Lower leg skin (tissue), 4 donors: ENCODE measurements at regions not wholly inside any gene's neighbourhood (a gene's known extent, or its start where the extent isn't known, plus 50 kb on each side); places are given as distances from the start of the nearest gene placed in this dataset.

Experiments used
- DNase-seq, 2 donors: peaks; one replicate each; pipeline ENCODE4 v3.0.0-alpha.2; 2019; ENCODE audit warnings: low spot score in 2 of 2
- H3K4me3 ChIP-seq: fragments of 200-600 bp; sonication (generic); 2 replicates; pipeline ENCODE4 v1.5.1; 2017; ENCODE audit warnings: mild to moderate bottlenecking, low read depth; ENCODE audit not compliant: poor library complexity, severe bottlenecking
- POLR2A ChIP-seq, 2 donors: fragments of 450-650 bp; IDR thresholded peaks; one replicate each; pipeline ENCODE4 v1.6.1; 2016 to 2017; ENCODE audit warnings: antibody characterized with exemption in 2 of 2, mild to moderate bottlenecking in 1 of 2, moderate library complexity in 1 of 2
- WGBS, 2 donors: methylation state at CpG; one replicate each; pipeline ENCODE4 v1.1.5; 2018; 5-methylcytosine and 5-hydroxymethylcytosine counted together
- intact Hi-C: fragments of 100-400 bp; cut with DNase I; formaldehyde crosslinking; loops from one replicate; pipeline ENCODE4 v1.15.0; 2023; ENCODE audit warnings: low total_unique reads
- TF ChIP-seq, protein P1 (sequence below), 3 donors: fragments of 450-650 bp; IDR thresholded peaks; one replicate each; pipeline ENCODE4 v1.5.1; 2016; ENCODE audit warnings: antibody characterized with exemption in 3 of 3, mild to moderate bottlenecking in 3 of 3, moderate library complexity in 2 of 3

GRCh38 chr7:136717910-136718557 lies 150.4 kb upstream of the CHRM2 start:
- intact Hi-C loops = no loop called here
- TF ChIP-seq, protein P1, sequence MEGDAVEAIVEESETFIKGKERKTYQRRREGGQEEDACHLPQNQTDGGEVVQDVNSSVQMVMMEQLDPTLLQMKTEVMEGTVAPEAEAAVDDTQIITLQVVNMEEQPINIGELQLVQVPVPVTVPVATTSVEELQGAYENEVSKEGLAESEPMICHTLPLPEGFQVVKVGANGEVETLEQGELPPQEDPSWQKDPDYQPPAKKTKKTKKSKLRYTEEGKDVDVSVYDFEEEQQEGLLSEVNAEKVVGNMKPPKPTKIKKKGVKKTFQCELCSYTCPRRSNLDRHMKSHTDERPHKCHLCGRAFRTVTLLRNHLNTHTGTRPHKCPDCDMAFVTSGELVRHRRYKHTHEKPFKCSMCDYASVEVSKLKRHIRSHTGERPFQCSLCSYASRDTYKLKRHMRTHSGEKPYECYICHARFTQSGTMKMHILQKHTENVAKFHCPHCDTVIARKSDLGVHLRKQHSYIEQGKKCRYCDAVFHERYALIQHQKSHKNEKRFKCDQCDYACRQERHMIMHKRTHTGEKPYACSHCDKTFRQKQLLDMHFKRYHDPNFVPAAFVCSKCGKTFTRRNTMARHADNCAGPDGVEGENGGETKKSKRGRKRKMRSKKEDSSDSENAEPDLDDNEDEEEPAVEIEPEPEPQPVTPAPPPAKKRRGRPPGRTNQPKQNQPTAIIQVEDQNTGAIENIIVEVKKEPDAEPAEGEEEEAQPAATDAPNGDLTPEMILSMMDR (IDR thresholded peaks at IDR 0.05) = no peak
- no peak for TF ChIP-seq POLR2A (IDR thresholded peaks at IDR 0.05)
- 72 to 81% methylated on average over 6 of the region's 6 CpGs for WGBS, 2 donors
- no peak overlapping the region for H3K4me3 ChIP-seq
- no peak for DNase-seq

DNA sequence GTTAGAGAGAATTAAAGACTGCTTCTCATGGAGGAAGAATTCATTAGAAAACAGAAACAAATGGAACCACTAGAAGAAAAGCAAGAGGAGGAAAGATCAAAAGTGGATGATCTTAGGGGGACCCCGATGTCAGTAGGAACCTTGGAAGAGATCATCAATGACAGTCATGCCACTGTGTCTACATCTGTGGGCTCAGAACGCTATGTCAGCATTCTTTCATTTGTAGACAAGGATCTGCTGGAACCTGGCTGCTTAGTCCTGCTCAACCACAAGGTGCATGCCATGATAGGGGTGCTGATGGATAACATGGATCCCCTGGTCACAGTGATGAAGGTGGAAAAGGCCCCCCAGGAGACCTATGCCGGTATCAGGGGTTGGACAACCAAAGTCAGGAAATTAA lies 154.4 kb upstream of the CHRM2 start:
- TF ChIP-seq, protein P1 (IDR thresholded peaks at IDR 0.05) = no peak
- no peak for TF ChIP-seq POLR2A (IDR thresholded peaks at IDR 0.05)
- DNase-seq = no peak
- 94 to 98% methylated on average over 3 of the region's 3 CpGs for WGBS, 2 donors
- intact Hi-C loops = no loop called here
- H3K4me3 ChIP-seq = no peak overlapping the region

DNA sequence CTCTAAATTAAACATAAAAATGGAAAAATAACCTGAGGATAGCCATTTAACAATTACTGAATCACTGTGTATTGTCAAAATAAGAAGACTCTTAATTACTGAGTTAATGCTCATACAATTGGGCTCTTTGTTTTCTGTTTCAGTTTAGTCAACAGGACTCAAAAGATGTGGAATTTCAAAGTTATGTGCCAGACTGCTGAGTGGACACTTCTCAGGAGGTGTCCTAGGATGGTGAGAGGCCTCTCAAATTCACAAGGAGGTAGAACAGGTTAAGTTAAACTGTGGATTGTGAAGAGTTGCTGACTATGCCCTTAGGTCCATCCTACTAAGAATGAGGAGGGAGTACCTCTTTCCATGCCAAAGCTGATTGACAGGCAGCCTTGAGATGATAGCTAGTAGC lies 157.7 kb upstream of the CHRM2 start:
- H3K4me3 ChIP-seq = no peak overlapping the region

DNA sequence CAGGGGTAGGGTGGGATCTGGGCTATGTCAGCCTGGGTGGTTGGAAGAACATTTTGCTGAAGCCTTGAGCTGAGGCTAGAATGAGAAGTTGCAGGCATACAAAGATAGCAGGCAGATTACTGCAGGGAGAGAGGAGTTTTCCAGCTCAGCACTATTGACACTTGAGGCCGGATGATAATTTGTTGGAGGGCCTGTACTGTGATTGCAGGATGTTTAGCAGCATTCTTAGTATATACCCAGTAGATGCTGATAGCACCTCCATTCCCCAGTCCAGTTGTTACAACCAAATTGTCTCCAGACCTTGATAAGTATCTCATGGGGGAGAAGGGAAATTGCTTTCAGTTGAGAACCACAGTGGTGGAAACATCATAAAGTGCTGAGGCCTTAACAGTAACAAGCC lies 158.6 kb upstream of the CHRM2 start:
- intact Hi-C loops = no loop called here
- no peak for DNase-seq
- WGBS, 2 donors = 38 to 67% methylated on average over 1 of the region's 1 CpG
- TF ChIP-seq POLR2A (IDR thresholded peaks at IDR 0.05) = no peak
- TF ChIP-seq, protein P1 (IDR thresholded peaks at IDR 0.05) = no peak
- no peak overlapping the region for H3K4me3 ChIP-seq

More for the DNA sequence above, 157.7 kb upstream of the CHRM2 start:
- intact Hi-C loops = no loop called here
- no peak for TF ChIP-seq POLR2A (IDR thresholded peaks at IDR 0.05)
- TF ChIP-seq, protein P1 (IDR thresholded peaks at IDR 0.05) = no peak
- no peak for DNase-seq

GRCh38 chr7:136702913-136703312 lies 165.5 kb upstream of the CHRM2 start:
- TF ChIP-seq, protein P1 (IDR thresholded peaks at IDR 0.05) = no peak
- no peak for TF ChIP-seq POLR2A (IDR thresholded peaks at IDR 0.05)
- WGBS, 2 donors = 76 to 84% methylated on average over 1 of the region's 1 CpG
- DNase-seq = no peak
- H3K4me3 ChIP-seq = no peak overlapping the region
- intact Hi-C loops = no loop called here

GRCh38 chr7:136698977-136699376 lies 169.5 kb upstream of the CHRM2 start:
- no peak overlapping the region for H3K4me3 ChIP-seq
- TF ChIP-seq, protein P1 (IDR thresholded peaks at IDR 0.05) = no peak
- no peak for TF ChIP-seq POLR2A (IDR thresholded peaks at IDR 0.05)
- 73 to 77% methylated on average over 2 of the region's 2 CpGs for WGBS, 2 donors
- no peak for DNase-seq
- intact Hi-C loops = no loop called here
